GM23248 (cell line): ENCODE measurements at regions not wholly inside any gene's neighbourhood (a gene's known extent, or its start where the extent isn't known, plus 50 kb on each side); places are given as distances from the start of the nearest gene placed in this dataset.

Experiments used
- EZH2 ChIP-seq: fragments of 200-600 bp; sonication (generic); IDR thresholded peaks from 2 replicates; pipeline ENCODE4 v1.6.1; 2018; ENCODE audit warnings: antibody characterized with exemption, mild to moderate bottlenecking; ENCODE audit not compliant: insufficient read depth, poor library complexity, severe bottlenecking
- EZH2phosphoT487 ChIP-seq: fragments of 200-600 bp; sonication (generic); IDR thresholded peaks from 2 replicates; pipeline ENCODE4 v1.6.1; 2018; ENCODE audit warnings: antibody characterized with exemption, moderate library complexity, mild to moderate bottlenecking, low read depth; ENCODE audit not compliant: insufficient read depth

- TF ChIP-seq EZH2phosphoT487: no peak
- no peak for TF ChIP-seq EZH2
These were observed 133.2 kb upstream of the CENPW start for GRCh38 chr6:126206504-126207246.
